Breast epithelium (tissue), 4 donors: ENCODE measurements at regions not wholly inside any gene's neighbourhood (a gene's known extent, or its start where the extent isn't known, plus 50 kb on each side); places are given as distances from the start of the nearest gene placed in this dataset.
"Not testable (repeated sequence)": the region's sequence is repeated elsewhere in the genome, so short reads cannot be mapped to it uniquely, and the experiment has no call there.

Source experiments
- DNase-seq, 2 donors: peaks; one replicate each; pipeline ENCODE4 v3.0.0-alpha.2; 2019; ENCODE audit warnings: low spot score in 2 of 2
- H3K27ac ChIP-seq, 2 donors: fragments of 200-600 bp; sonication (generic) in 1 of 2; one replicate each; pipeline ENCODE4 v1.5.1; 2016 to 2019; ENCODE audit warnings: mild to moderate bottlenecking in 1 of 2
- H3K27me3 ChIP-seq, 2 donors: fragments of 200-600 bp; sonication (generic) in 1 of 2; one replicate each; pipeline versions ENCODE4 v1.5.1 to v1.6.0; 2017 to 2019; ENCODE audit warnings: control low read depth in 1 of 2, mild to moderate bottlenecking in 1 of 2
- H3K36me3 ChIP-seq: fragments of 200-600 bp; one replicate; pipeline ENCODE4 v1.5.1; 2019
- H3K4me1 ChIP-seq, 2 donors: fragments of 200-600 bp; sonication (generic); one replicate each; pipeline ENCODE4 v1.5.1; 2016 to 2019; ENCODE audit warnings: control low read depth in 1 of 2
- H3K4me3 ChIP-seq, 3 donors: fragments of 200-600 bp; sonication (generic); 1 replicate in 2 of 3; 2 replicates in 1 of 3; pipeline ENCODE4 v1.5.1; 2016 to 2019; ENCODE audit warnings: mild to moderate bottlenecking in 3 of 3, moderate library complexity in 2 of 3
- H3K9me3 ChIP-seq, 2 donors: fragments of 200-600 bp; sonication (generic) in 1 of 2; one replicate each; pipeline ENCODE4 v1.5.1; 2016 to 2019; ENCODE audit warnings: control low read depth in 1 of 2
- CTCF ChIP-seq, 3 donors: fragments of 450-650 bp; IDR thresholded peaks; one replicate each; pipeline ENCODE4 v1.5.1; 2016 to 2017; ENCODE audit warnings: antibody characterized with exemption in 3 of 3, mild to moderate bottlenecking in 3 of 3, moderate library complexity in 3 of 3
- POLR2A ChIP-seq: fragments of 450-650 bp; IDR thresholded peaks from one replicate; pipeline ENCODE4 v1.6.1; 2016; ENCODE audit warnings: antibody characterized with exemption, mild to moderate bottlenecking, moderate library complexity
- POLR2AphosphoS5 ChIP-seq, 3 donors: sonication (generic); formaldehyde crosslinking; IDR thresholded peaks; one replicate each; pipeline ENCODE4 v1.6.1; 2017; ENCODE audit warnings: antibody characterized with exemption in 3 of 3
- intact Hi-C: fragments of 100-400 bp; cut with DNase I; formaldehyde crosslinking; loops from one replicate; pipeline ENCODE4 v1.15.1; 2023; ENCODE audit warnings: low total_unique reads

GRCh38 chr12:14075797-14076393 lies 94.5 kb upstream of the GRIN2B start:
- Histone ChIP-seq H3K36me3 (no peaks in the 10 kb centered on the region), H3K4me1 (no peaks in the 10 kb centered on the region)
- intact Hi-C loops = no loop called here

DNA sequence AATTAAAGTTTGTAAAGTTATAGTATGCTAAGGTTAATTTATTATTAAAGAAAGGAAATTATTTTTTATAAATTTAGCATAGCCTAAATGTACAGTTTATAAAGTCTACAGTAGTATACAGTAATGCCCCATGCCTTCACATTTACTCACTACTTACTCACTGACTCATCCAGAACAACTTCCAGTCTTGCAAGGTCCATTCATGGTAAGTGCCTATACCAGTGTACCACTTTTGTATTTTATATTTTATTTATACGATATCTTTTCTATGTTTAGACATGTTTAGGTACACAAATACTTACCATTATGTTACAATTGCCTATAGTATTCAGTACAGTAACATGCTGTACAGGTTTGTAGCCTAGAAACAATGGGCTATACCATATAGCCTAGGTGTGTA lies 95.1 kb upstream of the GRIN2B start:
- H3K4me3 ChIP-seq = no peak overlapping the region
- peaks cover 11 to 16% of the 10 kb centered on the region in 2 donors for H3K9me3 ChIP-seq
- H3K4me1 ChIP-seq = no peaks in the 10 kb centered on the region
- no peak overlapping the region for H3K27ac ChIP-seq
- intact Hi-C loops = no loop called here
- no peaks in the 10 kb centered on the region for H3K27me3 ChIP-seq
- DNase-seq = no peak
- TF ChIP-seq POLR2AphosphoS5 (IDR thresholded peaks at IDR 0.05) (no peak), POLR2A (no peak), CTCF (IDR thresholded peaks at IDR 0.05) (no peak)
- H3K36me3 ChIP-seq = no peaks in the 10 kb centered on the region

More at GRCh38 chr12:14075797-14076393, 94.5 kb upstream of the GRIN2B start:
- no peaks in the 10 kb centered on the region for H3K27me3 ChIP-seq
- no peak for DNase-seq
- no peak for TF ChIP-seq POLR2AphosphoS5 (IDR thresholded peaks at IDR 0.05)
- TF ChIP-seq CTCF (IDR thresholded peaks at IDR 0.05) = no peak
- no peak for TF ChIP-seq POLR2A
- H3K27ac ChIP-seq = no peak overlapping the region
- H3K4me3 ChIP-seq = no peak overlapping the region
- H3K9me3 ChIP-seq = peaks cover 11 to 16% of the 10 kb centered on the region in 2 donors

DNA sequence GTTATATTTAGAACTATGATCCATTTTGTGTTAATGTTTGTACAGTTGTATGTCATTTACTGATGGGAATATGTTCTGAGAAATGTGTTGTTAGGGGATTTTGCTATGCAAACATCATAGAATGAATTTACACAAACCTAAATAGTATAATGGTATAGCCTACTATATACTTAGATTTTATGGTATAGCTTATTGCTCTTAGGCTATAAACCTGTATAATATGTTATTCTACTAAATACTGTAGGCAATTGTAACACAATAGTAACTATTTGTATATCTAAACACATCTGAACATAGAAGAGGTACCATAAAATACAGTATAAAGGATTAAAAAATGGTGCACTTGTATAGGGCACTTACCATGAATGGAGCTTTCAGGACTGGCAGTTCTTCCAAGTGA lies 105.4 kb upstream of the GRIN2B start:
- H3K27me3 ChIP-seq = no peaks in the 10 kb centered on the region
- TF ChIP-seq POLR2AphosphoS5 (IDR thresholded peaks at IDR 0.05) (no peak), CTCF (IDR thresholded peaks at IDR 0.05) (no peak), POLR2A (no peak)
- H3K4me3 ChIP-seq = no peak overlapping the region
- DNase-seq = no peak
- H3K27ac ChIP-seq = no peak overlapping the region
- H3K36me3 ChIP-seq = no peaks in the 10 kb centered on the region
- intact Hi-C loops = no loop called here
- no peaks in the 10 kb centered on the region for H3K4me1 ChIP-seq
- H3K9me3 ChIP-seq = peaks cover 0 to 7% of the 10 kb centered on the region in 2 donors

DNA sequence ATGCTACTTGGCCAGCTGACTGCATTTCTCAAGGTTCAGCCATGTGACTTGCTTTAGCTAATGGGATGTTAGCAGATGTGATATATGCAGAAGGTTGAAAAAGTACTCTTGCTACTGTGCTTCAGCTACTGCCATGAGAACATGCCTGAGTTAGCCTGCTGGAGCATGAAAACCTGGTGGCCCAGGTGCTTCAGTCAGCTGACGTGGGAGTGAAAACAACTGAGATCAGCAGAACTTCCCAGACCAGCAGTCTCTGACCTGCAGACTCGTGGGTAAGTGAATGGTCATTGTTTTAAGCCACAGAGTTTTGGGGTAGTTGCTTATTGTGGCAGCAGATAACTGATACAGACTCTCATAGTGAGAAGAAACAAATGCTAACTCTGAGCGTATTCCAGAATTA lies 118.6 kb upstream of the GRIN2B start:
- no peak for TF ChIP-seq POLR2A
- TF ChIP-seq CTCF (IDR thresholded peaks at IDR 0.05) = no peak
- no peak for TF ChIP-seq POLR2AphosphoS5 (IDR thresholded peaks at IDR 0.05)

DNA sequence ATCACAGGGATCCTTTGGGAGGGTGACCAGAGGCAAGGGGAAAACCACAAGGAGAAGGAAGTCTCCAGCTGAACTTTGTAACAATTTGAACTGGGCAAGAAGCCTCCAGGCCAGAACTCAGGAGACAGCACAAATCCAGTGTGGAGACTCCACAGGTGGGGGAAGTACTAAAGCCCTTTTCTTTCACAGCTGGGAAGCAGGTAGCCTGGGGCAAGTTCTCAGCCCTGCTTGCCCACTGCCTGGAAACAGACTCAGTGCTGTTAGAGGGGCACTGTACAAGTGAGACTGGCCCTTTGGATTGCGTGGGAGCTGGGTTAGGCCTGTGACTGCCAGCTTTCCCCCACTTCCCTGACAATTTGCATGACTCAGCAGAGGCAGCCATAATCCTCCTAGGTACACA lies 120.2 kb upstream of the GRIN2B start:
- H3K27ac ChIP-seq, H3K4me1 ChIP-seq, DNase-seq, H3K36me3 ChIP-seq, intact Hi-C loops, H3K27me3 ChIP-seq, H3K4me3 ChIP-seq: not testable (repeated sequence)
- peaks cover 5 to 34% of the 10 kb centered on the region in 2 donors for H3K9me3 ChIP-seq

More for the DNA sequence above, 118.6 kb upstream of the GRIN2B start:
- H3K27ac ChIP-seq = no peak overlapping the region
- no peaks in the 10 kb centered on the region for H3K4me1 ChIP-seq
- H3K36me3 ChIP-seq = no peaks in the 10 kb centered on the region
- no peak for DNase-seq
- H3K27me3 ChIP-seq = no peaks in the 10 kb centered on the region
- intact Hi-C loops = loop anchor here (5.0 kb wide), 1 partner anchor 242 kb away; no protein-coding TSS in a partner anchor
- peaks cover 5 to 34% of the 10 kb centered on the region in 2 donors for H3K9me3 ChIP-seq
- H3K4me3 ChIP-seq = no peak overlapping the region
